Lung (tissue), 11 donors: ENCODE measurements at regions not wholly inside any gene's neighbourhood (a gene's known extent, or its start where the extent isn't known, plus 50 kb on each side); places are given as distances from the start of the nearest gene placed in this dataset.
A peak's percentile ranks its signal among the peaks of the same experiment; 100 is the strongest.

Experiments used
- ATAC-seq: fragments of 200-7000 bp; cut with Tn5 transposase; one replicate; pipeline ENCODE4 v1.9.1; 2020; ENCODE audit warnings: moderate number of reproducible peaks; ENCODE audit not compliant: insufficient read depth, low FRiP score
- DNase-seq, 3 donors: peaks; one replicate each; pipeline ENCODE4 v3.0.0-alpha.2; 2013 to 2017
- H3K27ac ChIP-seq, 2 donors: one replicate each; pipeline ENCODE4 v1.5.1; 2013; ENCODE audit warnings: mild to moderate bottlenecking in 2 of 2, moderate library complexity in 2 of 2, control low read depth in 1 of 2, inconsistent platforms in 1 of 2, low read depth in 1 of 2, low read length in 1 of 2
- H3K27me3 ChIP-seq, 3 donors: one replicate each; pipeline ENCODE4 v1.5.1; 2013; ENCODE audit warnings: low read length in 2 of 3; ENCODE audit not compliant: control insufficient read depth in 3 of 3, insufficient read depth in 3 of 3
- H3K36me3 ChIP-seq, 4 donors: one replicate each; pipeline ENCODE4 v1.5.1; 2013; ENCODE audit warnings: low read length in 4 of 4, mild to moderate bottlenecking in 1 of 4, moderate library complexity in 1 of 4; ENCODE audit not compliant: control insufficient read depth in 4 of 4, insufficient read depth in 4 of 4
- H3K4me1 ChIP-seq, 5 donors: one replicate each; pipeline ENCODE4 v1.5.1; 2013; ENCODE audit warnings: low read length in 5 of 5, mild to moderate bottlenecking in 2 of 5, moderate library complexity in 1 of 5; ENCODE audit not compliant: control insufficient read depth in 5 of 5, insufficient read depth in 5 of 5
- H3K4me3 ChIP-seq: one replicate; pipeline ENCODE4 v1.5.1; 2013; ENCODE audit warnings: mild to moderate bottlenecking, control low read depth, moderate library complexity
- H3K9ac ChIP-seq, 2 donors: one replicate each; pipeline ENCODE4 v1.5.1; 2013; ENCODE audit warnings: low read length in 2 of 2, control low read depth in 1 of 2; ENCODE audit not compliant: insufficient read depth in 1 of 2
- H3K9me3 ChIP-seq, 4 donors: one replicate each; pipeline ENCODE4 v1.5.1; 2013; ENCODE audit warnings: low read length in 3 of 4, mild to moderate bottlenecking in 1 of 4, moderate library complexity in 1 of 4; ENCODE audit not compliant: control insufficient read depth in 4 of 4, insufficient read depth in 3 of 4
- CTCF ChIP-seq: IDR thresholded peaks from 2 replicates; pipeline ENCODE4 v1.5.1; 2012; ENCODE audit warnings: mild to moderate bottlenecking; ENCODE audit errors: control extremely low read depth, extremely low read depth
- WGBS, 2 donors: extraction: QIAGEN DNeasy Blood & Tissue Kit; methylation state at CpG; one replicate each; pipeline ENCODE4 v1.1.7; 2013; 5-methylcytosine and 5-hydroxymethylcytosine counted together
- donor health status: control.
- donor health status: control.
- donor health status: Bipolar disorder and iron deficiency.
- donor health status: healthy.
- donor health status: DM: yes; HTN: yes; CAD: no.

GRCh38 chr11:106176817-106177216, 99.4 kb downstream of the AASDHPPT start:
- H3K36me3 ChIP-seq: no peaks in the 10 kb centered on the region
- no peaks in the 10 kb centered on the region for H3K27me3 ChIP-seq
- no peak for DNase-seq
- H3K4me1 ChIP-seq: peaks cover 0 to 2% (median 0%) of the 10 kb centered on the region in 5 donors
- WGBS, 2 donors: 91 to 92% methylated on average over 17 of the region's 17 CpGs
- no peaks in the 10 kb centered on the region for H3K9me3 ChIP-seq
- ATAC-seq: no peak
- no peak overlapping the region for H3K27ac ChIP-seq
- no peak overlapping the region for H3K9ac ChIP-seq
- TF ChIP-seq CTCF: no peak
- no peak overlapping the region for H3K4me3 ChIP-seq

GRCh38 chr11:106177311-106177710, 99.8 kb downstream of the AASDHPPT start:
- no peaks in the 10 kb centered on the region for H3K9me3 ChIP-seq
- no peak for DNase-seq
- H3K27ac ChIP-seq: no peak overlapping the region
- TF ChIP-seq CTCF: no peak
- H3K4me3 ChIP-seq: no peak overlapping the region
- whole genome bisulfite sequencing, 2 donors: 59 to 70% methylated on average over 6 of the region's 6 CpGs
- no peak for ATAC-seq
- H3K36me3 ChIP-seq: no peaks in the 10 kb centered on the region
- H3K9ac ChIP-seq: no peak overlapping the region
- no peaks in the 10 kb centered on the region for H3K27me3 ChIP-seq
- H3K4me1 ChIP-seq: peaks cover 0 to 2% (median 0%) of the 10 kb centered on the region in 5 donors

- no peak overlapping the region for H3K9ac ChIP-seq
- H3K27ac ChIP-seq: no peak overlapping the region
- no peaks in the 10 kb centered on the region for H3K9me3 ChIP-seq
- 83 to 90% methylated on average over 1 of the region's 1 CpG for WGBS, 2 donors
- TF ChIP-seq CTCF: no peak
- no peaks in the 10 kb centered on the region for H3K36me3 ChIP-seq
- peak in 1 of 3 donors; percentile 36 for DNase-seq
- ATAC-seq: no peak
- no peak overlapping the region for H3K4me3 ChIP-seq
- no peaks in the 10 kb centered on the region for H3K27me3 ChIP-seq
- H3K4me1 ChIP-seq: peaks cover 0 to 2% (median 0%) of the 10 kb centered on the region in 5 donors
Measured at GRCh38 chr11:106178361-106178760, 100.9 kb downstream of the AASDHPPT start.

- DNase-seq: peak in 2 of 3 donors; percentile 17 to 18
- Histone ChIP-seq H3K27me3 (no peaks in the 10 kb centered on the region), H3K9ac (no peak overlapping the region), H3K9me3 (no peaks in the 10 kb centered on the region), H3K27ac (no peak overlapping the region), H3K36me3 (no peaks in the 10 kb centered on the region), H3K4me3 (no peak overlapping the region), H3K4me1 (peaks cover 0 to 2% (median 0%) of the 10 kb centered on the region in 5 donors)
- WGBS, 2 donors: 80 to 85% methylated on average over 1 of the region's 1 CpG
- TF ChIP-seq CTCF: no peak
- no peak for ATAC-seq
Measured at GRCh38 chr11:106179048-106179447, 101.6 kb downstream of the AASDHPPT start.
